B cell (primary cell): ENCODE measurements at regions not wholly inside any gene's neighbourhood (a gene's known extent, or its start where the extent isn't known, plus 50 kb on each side); places are given as distances from the start of the nearest gene placed in this dataset.

Experiments
- ATAC-seq: fragments of 200-7000 bp; cut with Tn5 transposase; one replicate; pipeline ENCODE4 v1.10.0; 2021; ENCODE audit warnings: low read depth, mild to moderate bottlenecking, moderate number of reproducible peaks, moderate library complexity
- CTCF ChIA-PET: fragments of 350-600 bp; sonication (Branson Sonifier 250); formaldehyde crosslinking; loops from one replicate; lab custom pipeline; 2021; ENCODE audit warnings: antibody characterized with exemption, inconsistent platforms; lab: Charles Lee
- POLR2A ChIA-PET: fragments of 350-600 bp; sonication (Branson Sonifier 250); formaldehyde crosslinking; loops from one replicate; lab custom pipeline; 2021; ENCODE audit warnings: antibody characterized with exemption; lab: Charles Lee
- DNase-seq: peaks from one replicate; pipeline ENCODE4 v3.0.0; 2013
- H2AFZ ChIP-seq: 2 replicates; pipeline ENCODE4 v1.6.1; 2012; ENCODE audit warnings: mild to moderate bottlenecking, low read depth, low read length; ENCODE audit not compliant: insufficient read depth, poor library complexity, severe bottlenecking
- H3K27ac ChIP-seq, 2 donors: 1 replicate in 1 of 2; 2 replicates in 1 of 2; pipeline ENCODE4 v1.5.1; 2012 to 2013; ENCODE audit warnings: low read length in 2 of 2, mild to moderate bottlenecking in 2 of 2, moderate library complexity in 1 of 2
- H3K27me3 ChIP-seq, 4 experiments: fragments of 200-600 bp in 1 of 4; sonication (generic) in 1 of 4; replicated peaks in 1 of 4; 1 replicate in 2 of 4; 2 replicates in 2 of 4; pipeline versions ENCODE4 v1.6.1 to v1.7.0; 2013 to 2016; ENCODE audit warnings: low read length in 3 of 4, mild to moderate bottlenecking in 2 of 4, mixed read lengths in 1 of 4, moderate library complexity in 1 of 4; ENCODE audit not compliant: insufficient read depth in 4 of 4, control insufficient read depth in 3 of 4; ENCODE audit errors: control extremely low read depth in 1 of 4
- H3K36me3 ChIP-seq, 2 experiments: replicated peaks in 1 of 2; 1 replicate in 1 of 2; 2 replicates in 1 of 2; pipeline versions ENCODE4 v1.6.1 to v1.7.1; 2013; ENCODE audit warnings: low read length in 1 of 2; ENCODE audit not compliant: insufficient read depth in 2 of 2, control insufficient read depth in 1 of 2; ENCODE audit errors: control extremely low read depth in 1 of 2, extremely low read depth in 1 of 2
- H3K4me1 ChIP-seq, 2 donors: fragments of 200-600 bp in 1 of 2; sonication (generic) in 1 of 2; 1 replicate in 1 of 2; 2 replicates in 1 of 2; pipeline versions ENCODE4 v1.5.1 to v1.6.1; 2013 to 2017; ENCODE audit warnings: low read length in 2 of 2; ENCODE audit not compliant: control insufficient read depth in 2 of 2, insufficient read depth in 2 of 2
- H3K4me2 ChIP-seq: replicated peaks from 2 replicates; pipeline ENCODE3; 2012; ENCODE audit warnings: mild to moderate bottlenecking, low read depth, low read length; ENCODE audit not compliant: poor library complexity, severe bottlenecking
- H3K4me3 ChIP-seq, 5 experiments: fragments of 200-600 bp in 1 of 5; sonication (generic) in 1 of 5; 1 replicate in 3 of 5; 2 replicates in 2 of 5; pipeline versions ENCODE4 v1.5.1 to v1.7.0; 2011 to 2016; ENCODE audit warnings: low read length in 4 of 5, mild to moderate bottlenecking in 4 of 5, low read depth in 2 of 5, control low read depth in 1 of 5, moderate library complexity in 1 of 5; ENCODE audit not compliant: insufficient read depth in 1 of 5; ENCODE audit errors: control extremely low read depth in 1 of 5, extremely low read depth in 1 of 5
- H3K79me2 ChIP-seq: fragments of 200-600 bp; sonication (generic); one replicate; pipeline ENCODE4 v1.6.0; 2016; ENCODE audit warnings: low read length; ENCODE audit not compliant: control insufficient read depth, insufficient read depth
- H3K9ac ChIP-seq: fragments of 200-600 bp; sonication (generic); 2 replicates; pipeline ENCODE4 v1.6.1; 2017; ENCODE audit warnings: mild to moderate bottlenecking, low read length, moderate library complexity
- H3K9me3 ChIP-seq, 3 donors: one replicate each; pipeline versions ENCODE4 v1.6.1 to v1.7.1; 2013; ENCODE audit warnings: low read length in 2 of 3; ENCODE audit not compliant: control insufficient read depth in 2 of 3, insufficient read depth in 1 of 3; ENCODE audit errors: control extremely low read depth in 1 of 3
- H4K20me1 ChIP-seq: 2 replicates; pipeline ENCODE4 v1.6.0; 2012; ENCODE audit warnings: mild to moderate bottlenecking, low read length; ENCODE audit not compliant: insufficient read depth, control insufficient read depth, poor library complexity, severe bottlenecking
- H3K27ac Mint-ChIP-seq: one replicate; pipeline ENCODE4 v1.8.0; 2021; ENCODE audit warnings: mixed read lengths
- H3K27me3 Mint-ChIP-seq: one replicate; pipeline ENCODE4 v1.8.0; 2021; ENCODE audit warnings: mixed read lengths
- H3K4me1 Mint-ChIP-seq: one replicate; pipeline ENCODE4 v1.8.0; 2021; ENCODE audit warnings: mixed read lengths
- H3K4me3 Mint-ChIP-seq: one replicate; pipeline ENCODE4 v1.8.0; 2021; ENCODE audit warnings: mixed read lengths
- H3K9me3 Mint-ChIP-seq: one replicate; pipeline ENCODE4 v1.8.0; 2022; ENCODE audit warnings: mixed read lengths; ENCODE audit not compliant: insufficient read depth
- CTCF ChIP-seq: fragments of 200-600 bp; IDR thresholded peaks from one replicate; pipeline ENCODE4 v1.8.0; 2022; ENCODE audit warnings: antibody characterized with exemption, mild to moderate bottlenecking
- EZH2 ChIP-seq: IDR thresholded peaks from 2 replicates; pipeline ENCODE4 v1.6.1; 2012; ENCODE audit warnings: borderline replicate concordance, low read depth, mild to moderate bottlenecking, moderate library complexity, low read length; ENCODE audit not compliant: insufficient read depth, poor library complexity, severe bottlenecking
- WGBS: methylation state at CpG from one replicate; pipeline ENCODE4 v1.1.5; 2013; ENCODE audit warnings: missing lambda C conversion rate; ENCODE audit not compliant: insufficient coverage; 5-methylcytosine and 5-hydroxymethylcytosine counted together
- intact Hi-C: fragments of 100-400 bp; cut with micrococcal nuclease; formaldehyde crosslinking; loops from one replicate; pipeline ENCODE4 v1.10.0; 2022

GRCh38 chr2:128716299-128716721, 397.6 kb upstream of the HS6ST1 start:
- H3K27ac Mint-ChIP-seq: no peak overlapping the region
- peaks cover 0 to 12% (median 6%) of the 10 kb centered on the region in 4 experiments for H3K27me3 ChIP-seq
- H3K4me1 ChIP-seq: peaks cover 0 to 3% of the 10 kb centered on the region in 2 donors
- H4K20me1 ChIP-seq: no peaks in the 10 kb centered on the region
- no peak overlapping the region for H3K9ac ChIP-seq
- H2AFZ ChIP-seq: no peak overlapping the region
- peaks cover 2% of the 10 kb centered on the region for H3K4me1 Mint-ChIP-seq
- H3K4me2 ChIP-seq: no peak overlapping the region
- intact Hi-C loops: no loop called here
- H3K9me3 Mint-ChIP-seq: no peaks in the 10 kb centered on the region
- no peak overlapping the region for H3K4me3 Mint-ChIP-seq
- peaks cover 0 to 3% (median 0%) of the 10 kb centered on the region in 3 donors for H3K9me3 ChIP-seq
- CTCF ChIA-PET: no interaction called here
- no peak for ATAC-seq
- H3K79me2 ChIP-seq: no peaks in the 10 kb centered on the region
- no peak for DNase-seq
- no peak overlapping the region for H3K4me3 ChIP-seq
- POLR2A ChIA-PET: no interaction called here
- H3K27me3 Mint-ChIP-seq: peaks cover 41% of the 10 kb centered on the region
- no peak overlapping the region for H3K27ac ChIP-seq
- H3K36me3 ChIP-seq: no peaks in the 10 kb centered on the region
- TF ChIP-seq CTCF: no peak
- no peak for TF ChIP-seq EZH2
- WGBS: 23% methylated on average over 7 of the region's 8 CpGs

DNA sequence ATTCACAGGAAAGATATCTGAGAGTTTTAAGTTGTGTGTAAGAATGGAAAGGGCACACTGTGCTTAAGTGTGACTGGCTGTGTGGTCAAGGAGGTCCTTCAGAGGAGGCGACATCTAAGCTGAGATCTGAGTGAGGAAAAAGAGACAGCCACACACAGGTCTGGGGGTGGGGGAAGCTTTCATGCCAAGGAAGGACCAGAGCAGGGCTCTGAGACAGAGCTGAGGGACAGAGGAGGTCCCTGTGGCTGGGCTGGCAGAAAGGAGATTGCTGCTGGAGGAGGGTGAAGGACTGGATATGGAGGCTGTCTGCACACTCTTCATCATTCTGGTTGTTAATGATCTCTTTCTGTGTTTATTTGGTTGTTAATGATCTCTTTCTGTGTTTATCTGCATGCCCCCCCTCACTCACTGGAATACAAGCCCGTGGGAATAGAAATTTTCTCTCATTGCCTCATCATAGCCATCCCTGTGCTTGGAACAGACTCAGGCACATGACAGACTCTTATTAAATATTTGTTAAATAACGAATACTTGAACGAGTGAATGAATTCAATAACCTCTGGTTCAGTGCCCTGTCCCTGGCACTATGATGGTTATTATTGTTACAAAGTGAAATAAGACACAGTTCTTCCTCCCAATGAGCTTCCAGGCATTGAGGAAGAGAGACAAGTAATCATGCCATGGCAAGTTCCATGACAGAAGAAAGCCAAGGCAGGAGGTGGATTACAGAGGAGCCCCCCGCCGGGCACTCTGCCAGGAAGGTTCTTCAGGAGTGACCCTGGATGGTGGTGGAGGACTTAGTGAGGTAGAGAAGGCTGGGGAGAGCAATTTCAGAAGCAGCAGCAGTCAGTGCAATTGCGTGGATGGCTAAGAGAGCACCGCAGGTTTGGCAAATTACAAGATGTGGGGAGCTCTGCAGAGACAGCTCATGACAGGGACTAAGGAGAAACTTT, 399.4 kb upstream of the HS6ST1 start:
- no peaks in the 10 kb centered on the region for H3K79me2 ChIP-seq
- TF ChIP-seq CTCF (no peak), EZH2 (no peak)
- Mint-ChIP-seq H3K27ac (no peak overlapping the region), H3K27me3 (peaks cover 40% of the 10 kb centered on the region), H3K9me3 (no peaks in the 10 kb centered on the region), H3K4me1 (peaks cover 2% of the 10 kb centered on the region), H3K4me3 (no peak overlapping the region)
- POLR2A ChIA-PET: no interaction called here
- intact Hi-C loops: no loop called here
- peaks cover 0 to 3% of the 10 kb centered on the region in 2 donors for H3K4me1 ChIP-seq
- H3K27ac ChIP-seq: no peak overlapping the region
- DNase-seq (no peak), ATAC-seq (no peak)
- H3K4me2 ChIP-seq: no peak overlapping the region
- no peaks in the 10 kb centered on the region for H3K36me3 ChIP-seq
- no peak overlapping the region for H3K4me3 ChIP-seq
- H3K27me3 ChIP-seq: peaks cover 0 to 12% (median 6%) of the 10 kb centered on the region in 4 experiments
- H4K20me1 ChIP-seq: no peaks in the 10 kb centered on the region
- peaks cover 0 to 3% (median 0%) of the 10 kb centered on the region in 3 donors for H3K9me3 ChIP-seq
- 88% methylated on average over 5 of the region's 8 CpGs for WGBS
- no peak overlapping the region for H2AFZ ChIP-seq
- no peak overlapping the region for H3K9ac ChIP-seq
- CTCF ChIA-PET: interaction anchor here (1.4 kb wide), 1 partner anchor 18 kb away, joined by 4 read pairs; no protein-coding TSS in a partner anchor
